ENCODE measurements at regions not wholly inside any gene's neighbourhood (a gene's known extent, or its start where the extent isn't known, plus 50 kb on each side); places are given as distances from the start of the nearest gene placed in this dataset.

- TF ChIP-seq, protein P1, sequence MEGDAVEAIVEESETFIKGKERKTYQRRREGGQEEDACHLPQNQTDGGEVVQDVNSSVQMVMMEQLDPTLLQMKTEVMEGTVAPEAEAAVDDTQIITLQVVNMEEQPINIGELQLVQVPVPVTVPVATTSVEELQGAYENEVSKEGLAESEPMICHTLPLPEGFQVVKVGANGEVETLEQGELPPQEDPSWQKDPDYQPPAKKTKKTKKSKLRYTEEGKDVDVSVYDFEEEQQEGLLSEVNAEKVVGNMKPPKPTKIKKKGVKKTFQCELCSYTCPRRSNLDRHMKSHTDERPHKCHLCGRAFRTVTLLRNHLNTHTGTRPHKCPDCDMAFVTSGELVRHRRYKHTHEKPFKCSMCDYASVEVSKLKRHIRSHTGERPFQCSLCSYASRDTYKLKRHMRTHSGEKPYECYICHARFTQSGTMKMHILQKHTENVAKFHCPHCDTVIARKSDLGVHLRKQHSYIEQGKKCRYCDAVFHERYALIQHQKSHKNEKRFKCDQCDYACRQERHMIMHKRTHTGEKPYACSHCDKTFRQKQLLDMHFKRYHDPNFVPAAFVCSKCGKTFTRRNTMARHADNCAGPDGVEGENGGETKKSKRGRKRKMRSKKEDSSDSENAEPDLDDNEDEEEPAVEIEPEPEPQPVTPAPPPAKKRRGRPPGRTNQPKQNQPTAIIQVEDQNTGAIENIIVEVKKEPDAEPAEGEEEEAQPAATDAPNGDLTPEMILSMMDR (IDR thresholded peaks at IDR 0.05; ENCODE audit: poor library complexity) = no peak
- no peak for TF ChIP-seq EZH2 (IDR thresholded peaks at IDR 0.05; ENCODE audit: borderline replicate concordance)
Observed at GRCh38 chr10:121148921-121149320, 297.8 kb downstream of the WDR11 start.
